Spleen (tissue), 11 donors: ENCODE measurements at regions not wholly inside any gene's neighbourhood (a gene's known extent, or its start where the extent isn't known, plus 50 kb on each side); places are given as distances from the start of the nearest gene placed in this dataset.
"Not testable (repeated sequence)": the region's sequence is repeated elsewhere in the genome, so short reads cannot be mapped to it uniquely, and the experiment has no call there.

ENCODE experiments used
- DNase-seq: peaks from one replicate; pipeline ENCODE4 v3.0.0-alpha.2; 2020
- H3K27ac ChIP-seq, 8 donors: fragments of 200-600 bp; sonication (generic) in 7 of 8; 1 replicate in 4 of 8; 2 replicates in 4 of 8; pipeline versions ENCODE4 v1.5.0 to v1.8.0; 2016 to 2021; ENCODE audit warnings: inconsistent platforms in 4 of 8, mild to moderate bottlenecking in 4 of 8, moderate library complexity in 1 of 8
- H3K27me3 ChIP-seq, 7 donors: fragments of 200-600 bp; sonication (generic) in 6 of 7; replicated peaks in 1 of 7; 1 replicate in 4 of 7; 2 replicates in 3 of 7; pipeline versions ENCODE4 v1.5.0 to v1.8.0; 2016 to 2021; ENCODE audit warnings: inconsistent platforms in 3 of 7, mild to moderate bottlenecking in 1 of 7
- H3K36me3 ChIP-seq, 6 donors: fragments of 200-600 bp; sonication (generic) in 5 of 6; 1 replicate in 4 of 6; 2 replicates in 2 of 6; pipeline versions ENCODE4 v1.5.0 to v1.8.0; 2016 to 2021; ENCODE audit warnings: inconsistent platforms in 2 of 6
- H3K4me1 ChIP-seq, 6 donors: fragments of 200-600 bp; sonication (generic) in 5 of 6; 1 replicate in 3 of 6; 2 replicates in 3 of 6; pipeline versions ENCODE4 v1.5.0 to v1.8.0; 2016 to 2021; ENCODE audit warnings: inconsistent platforms in 3 of 6
- H3K4me3 ChIP-seq, 8 donors: fragments of 200-600 bp; sonication (generic) in 7 of 8; 1 replicate in 4 of 8; 2 replicates in 4 of 8; pipeline versions ENCODE4 v1.5.0 to v1.8.0; 2016 to 2021; ENCODE audit warnings: inconsistent platforms in 4 of 8, mild to moderate bottlenecking in 4 of 8, moderate library complexity in 2 of 8
- H3K9me3 ChIP-seq, 8 donors: fragments of 200-600 bp; sonication (generic) in 7 of 8; 1 replicate in 4 of 8; 2 replicates in 4 of 8; pipeline versions ENCODE4 v1.5.0 to v1.8.0; 2016 to 2021; ENCODE audit warnings: inconsistent platforms in 4 of 8
- CTCF ChIP-seq, 11 experiments: fragments of 200-600 bp in 7 of 11; fragments of 450-650 bp in 4 of 11; sonication (generic) in 4 of 11; IDR thresholded peaks in 8 of 11; conservative IDR thresholded peaks in 3 of 11; 1 replicate in 7 of 11; 2 replicates in 4 of 11; pipeline versions ENCODE4 v1.4.0 to v1.8.0; 2016 to 2021; ENCODE audit warnings: antibody characterized with exemption in 11 of 11, inconsistent platforms in 4 of 11, mild to moderate bottlenecking in 1 of 11
- POLR2A ChIP-seq, 3 donors: fragments of 450-650 bp; IDR thresholded peaks; one replicate each; pipeline ENCODE4 v1.5.1; 2017; ENCODE audit warnings: antibody characterized with exemption in 3 of 3, mild to moderate bottlenecking in 1 of 3
- POLR2AphosphoS5 ChIP-seq, 3 donors: sonication (generic); formaldehyde crosslinking; IDR thresholded peaks; one replicate each; pipeline ENCODE4 v1.5.1; 2017; ENCODE audit warnings: antibody characterized with exemption in 3 of 3
- WGBS, 5 donors: extraction: QIAGEN DNeasy Blood & Tissue Kit in 3 of 5; methylation state at CpG; one replicate each; pipeline versions ENCODE4 v1.1.5 to v1.1.7; 2013 to 2018; 5-methylcytosine and 5-hydroxymethylcytosine counted together
- intact Hi-C: fragments of 100-400 bp; cut with DNase I; formaldehyde crosslinking; loops from one replicate; pipeline ENCODE4 v1.15.0; 2023; ENCODE audit warnings: low total_unique reads
- donor health status: healthy with polysubstance abuse.
- donor health status: DM: no; HTN: no; CAD: no; lungs with moderate emphysema.
- donor health status: DM: no; HTN: no; CAD: no.
- donor health status: Bipolar disorder and iron deficiency.
- donor health status: healthy.
- donor health status: DM: no; HTN: no; CAD: no.
- donor health status: DM: yes; HTN: yes; CAD: no.

- 51 to 71% (median 59%) methylated on average over 2 of the region's 2 CpGs for WGBS, 5 donors
- no peaks in the 10 kb centered on the region for H3K36me3 ChIP-seq
Observed at GRCh38 chr11:49316180-49316579, 107.8 kb upstream of the FOLH1 start.

GRCh38 chr11:49303080-49303479 is 94.7 kb upstream of the FOLH1 start:
- 85 to 94% (median 92%) methylated on average over 1 of the region's 1 CpG for WGBS, 5 donors
- Histone ChIP-seq H3K27me3 (no peaks in the 10 kb centered on the region), H3K4me1 (no peaks in the 10 kb centered on the region), H3K36me3 (no peaks in the 10 kb centered on the region), H3K4me3 (no peak overlapping the region), H3K9me3 (peaks cover 0 to 8% (median 0%) of the 10 kb centered on the region in 8 donors), H3K27ac (no peak overlapping the region)
- intact Hi-C loops: no loop called here
- no peak for DNase-seq
- no peak for TF ChIP-seq CTCF (IDR thresholded peaks at IDR 0.05 in 8 of 11, conservative IDR thresholded peaks at IDR 0.05 in 3 of 11)
- TF ChIP-seq POLR2AphosphoS5 (IDR thresholded peaks at IDR 0.05): no peak
- no peak for TF ChIP-seq POLR2A (IDR thresholded peaks at IDR 0.05)

More at GRCh38 chr11:49316180-49316579, 107.8 kb upstream of the FOLH1 start:
- H3K27ac ChIP-seq: no peak overlapping the region
- no peak for DNase-seq
- no peaks in the 10 kb centered on the region for H3K4me1 ChIP-seq
- no peak overlapping the region for H3K4me3 ChIP-seq
- peaks cover 0 to 12% (median 7%) of the 10 kb centered on the region in 8 donors for H3K9me3 ChIP-seq
- intact Hi-C loops: no loop called here
- no peaks in the 10 kb centered on the region for H3K27me3 ChIP-seq
- TF ChIP-seq CTCF (IDR thresholded peaks at IDR 0.05 in 8 of 11, conservative IDR thresholded peaks at IDR 0.05 in 3 of 11): no peak
- no peak for TF ChIP-seq POLR2A (IDR thresholded peaks at IDR 0.05)
- TF ChIP-seq POLR2AphosphoS5 (IDR thresholded peaks at IDR 0.05): no peak

- Histone ChIP-seq H3K4me3 (no peak overlapping the region), H3K27ac (no peak overlapping the region), H3K4me1 (no peaks in the 10 kb centered on the region), H3K9me3 (peaks cover 0 to 15% (median 0%) of the 10 kb centered on the region in 8 donors), H3K27me3 (no peaks in the 10 kb centered on the region), H3K36me3 (no peaks in the 10 kb centered on the region)
- intact Hi-C loops: no loop called here
- WGBS, 5 donors: 70 to 92% (median 80%) methylated on average over 2 of the region's 2 CpGs
- DNase-seq: no peak
- no peak for TF ChIP-seq POLR2A (IDR thresholded peaks at IDR 0.05)
- no peak for TF ChIP-seq CTCF (IDR thresholded peaks at IDR 0.05 in 8 of 11, conservative IDR thresholded peaks at IDR 0.05 in 3 of 11)
- TF ChIP-seq POLR2AphosphoS5 (IDR thresholded peaks at IDR 0.05): no peak
Observed at GRCh38 chr11:49302360-49302759, 94.0 kb upstream of the FOLH1 start.

- H3K4me1 ChIP-seq, H3K27ac ChIP-seq, H3K4me3 ChIP-seq, intact Hi-C loops, H3K27me3 ChIP-seq, H3K36me3 ChIP-seq, DNase-seq: not testable (repeated sequence)
- H3K9me3 ChIP-seq: peaks cover 0 to 15% (median 0%) of the 10 kb centered on the region in 8 donors
- WGBS, 5 donors: 82 to 95% (median 89%) methylated on average over 1 of the region's 1 CpG
Observed at GRCh38 chr11:49298017-49298416, 89.6 kb upstream of the FOLH1 start.

- DNase-seq, H3K4me1 ChIP-seq, H3K4me3 ChIP-seq, H3K9me3 ChIP-seq, H3K36me3 ChIP-seq, H3K27ac ChIP-seq, intact Hi-C loops, H3K27me3 ChIP-seq: not testable (repeated sequence)
- 84 to 89% (median 88%) methylated on average over 3 of the region's 3 CpGs for WGBS, 5 donors
Observed at GRCh38 chr11:49283911-49284310, 75.5 kb upstream of the FOLH1 start.

GRCh38 chr11:49283282-49283681 is 74.9 kb upstream of the FOLH1 start:
- WGBS, 5 donors: 8 to 16% (median 13%) methylated on average over 1 of the region's 1 CpG
- H3K4me1 ChIP-seq, DNase-seq, H3K27me3 ChIP-seq, H3K27ac ChIP-seq, H3K4me3 ChIP-seq, H3K36me3 ChIP-seq, intact Hi-C loops, H3K9me3 ChIP-seq: not testable (repeated sequence)

- H3K27ac ChIP-seq, H3K4me3 ChIP-seq, H3K9me3 ChIP-seq, DNase-seq, H3K27me3 ChIP-seq, H3K36me3 ChIP-seq, H3K4me1 ChIP-seq, intact Hi-C loops: not testable (repeated sequence)
- WGBS, 5 donors: 75 to 89% (median 83%) methylated on average over 3 of the region's 3 CpGs
Observed at GRCh38 chr11:49282125-49282524, 73.7 kb upstream of the FOLH1 start.

- intact Hi-C loops, DNase-seq, H3K4me1 ChIP-seq, H3K27ac ChIP-seq, H3K9me3 ChIP-seq, H3K27me3 ChIP-seq, H3K4me3 ChIP-seq, H3K36me3 ChIP-seq: not testable (repeated sequence)
- WGBS, 5 donors: 79 to 96% (median 94%) methylated on average over 2 of the region's 2 CpGs
Observed at GRCh38 chr11:49277951-49278350, 69.5 kb upstream of the FOLH1 start.
